A673 (cell line): ENCODE measurements at regions not wholly inside any gene's neighbourhood (a gene's known extent, or its start where the extent isn't known, plus 50 kb on each side); places are given as distances from the start of the nearest gene placed in this dataset.
"Not testable (repeated sequence)": the region's sequence is repeated elsewhere in the genome, so short reads cannot be mapped to it uniquely, and the experiment has no call there.

Experiments
- EZH2 ChIP-seq: fragments of 200-600 bp; sonication (generic); IDR thresholded peaks from 2 replicates; pipeline ENCODE4 v1.6.1; 2017; ENCODE audit warnings: borderline replicate concordance, low read depth, mild to moderate bottlenecking, mixed read lengths, antibody characterized with exemption, low read length; ENCODE audit not compliant: poor library complexity, severe bottlenecking
- TF ChIP-seq, protein P1 (sequence below): fragments of 300-800, 200-600 bp; sonication (generic); conservative IDR thresholded peaks from 2 replicates; pipeline ENCODE4 v1.5.1; 2017; ENCODE audit warnings: low read depth, mild to moderate bottlenecking, antibody characterized with exemption, low read length, moderate library complexity, mixed read lengths

DNA sequence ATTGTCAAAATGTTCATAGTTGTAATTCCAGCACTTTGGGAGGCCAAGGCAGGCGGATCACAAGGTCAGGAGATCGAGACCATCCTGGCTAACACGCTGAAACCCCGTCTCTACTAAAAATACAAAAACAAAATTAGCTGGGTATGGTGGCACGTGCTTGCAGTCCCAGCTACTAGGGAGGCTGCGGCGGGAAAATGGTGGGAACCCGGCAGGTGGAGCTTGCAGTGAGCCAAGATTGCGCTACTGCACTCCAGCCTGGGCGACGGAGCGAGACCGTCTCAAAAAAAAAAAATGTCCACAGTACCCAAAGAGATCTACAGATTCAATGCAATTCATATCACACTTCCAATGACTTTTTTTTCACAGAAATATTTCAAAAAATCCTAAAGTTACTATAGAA, 1610.3 kb upstream of the FLRT2 start:
- TF ChIP-seq, protein P1, sequence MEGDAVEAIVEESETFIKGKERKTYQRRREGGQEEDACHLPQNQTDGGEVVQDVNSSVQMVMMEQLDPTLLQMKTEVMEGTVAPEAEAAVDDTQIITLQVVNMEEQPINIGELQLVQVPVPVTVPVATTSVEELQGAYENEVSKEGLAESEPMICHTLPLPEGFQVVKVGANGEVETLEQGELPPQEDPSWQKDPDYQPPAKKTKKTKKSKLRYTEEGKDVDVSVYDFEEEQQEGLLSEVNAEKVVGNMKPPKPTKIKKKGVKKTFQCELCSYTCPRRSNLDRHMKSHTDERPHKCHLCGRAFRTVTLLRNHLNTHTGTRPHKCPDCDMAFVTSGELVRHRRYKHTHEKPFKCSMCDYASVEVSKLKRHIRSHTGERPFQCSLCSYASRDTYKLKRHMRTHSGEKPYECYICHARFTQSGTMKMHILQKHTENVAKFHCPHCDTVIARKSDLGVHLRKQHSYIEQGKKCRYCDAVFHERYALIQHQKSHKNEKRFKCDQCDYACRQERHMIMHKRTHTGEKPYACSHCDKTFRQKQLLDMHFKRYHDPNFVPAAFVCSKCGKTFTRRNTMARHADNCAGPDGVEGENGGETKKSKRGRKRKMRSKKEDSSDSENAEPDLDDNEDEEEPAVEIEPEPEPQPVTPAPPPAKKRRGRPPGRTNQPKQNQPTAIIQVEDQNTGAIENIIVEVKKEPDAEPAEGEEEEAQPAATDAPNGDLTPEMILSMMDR, result not testable (repeated sequence)
- TF ChIP-seq EZH2, result not testable (repeated sequence)
